Gastrocnemius medialis (tissue), 4 donors: ENCODE measurements at regions not wholly inside any gene's neighbourhood (a gene's known extent, or its start where the extent isn't known, plus 50 kb on each side); places are given as distances from the start of the nearest gene placed in this dataset.

Experiments used
- ATAC-seq, 2 donors: fragments of 150-250 bp; one replicate each; pipeline ENCODE4 v1.9.1; 2016
- DNase-seq, 2 donors: peaks; one replicate each; pipeline ENCODE4 v3.0.0-alpha.2; 2019
- H3K27ac ChIP-seq, 4 donors: fragments of 200-600 bp; sonication (generic); 1 replicate in 1 of 4; 2 replicates in 3 of 4; pipeline ENCODE4 v1.5.1; 2016 to 2018; ENCODE audit warnings: mild to moderate bottlenecking in 2 of 4, moderate library complexity in 1 of 4
- H3K27me3 ChIP-seq, 3 donors: fragments of 200-600 bp; sonication (generic) in 2 of 3; 1 replicate in 1 of 3; 2 replicates in 2 of 3; pipeline versions ENCODE4 v1.5.1 to v1.6.0; 2016 to 2019; ENCODE audit warnings: mild to moderate bottlenecking in 1 of 3, moderate library complexity in 1 of 3
- H3K36me3 ChIP-seq, 2 donors: fragments of 200-600 bp; sonication (generic) in 1 of 2; one replicate each; pipeline ENCODE4 v1.5.1; 2017 to 2018
- H3K4me1 ChIP-seq, 2 donors: fragments of 200-600 bp; sonication (generic) in 1 of 2; one replicate each; pipeline ENCODE4 v1.5.1; 2016 to 2017; ENCODE audit warnings: mild to moderate bottlenecking in 2 of 2
- H3K4me3 ChIP-seq, 4 donors: fragments of 200-600 bp; sonication (generic) in 3 of 4; 1 replicate in 1 of 4; 2 replicates in 3 of 4; pipeline ENCODE4 v1.5.1; 2016 to 2019; ENCODE audit warnings: mild to moderate bottlenecking in 2 of 4
- H3K9me3 ChIP-seq, 3 donors: fragments of 200-600 bp; sonication (generic) in 2 of 3; 1 replicate in 1 of 3; 2 replicates in 2 of 3; pipeline ENCODE4 v1.5.1; 2016 to 2019
- POLR2A ChIP-seq, 2 donors: fragments of 450-650 bp; IDR thresholded peaks; one replicate each; pipeline ENCODE4 v1.6.1; 2017; ENCODE audit warnings: antibody characterized with exemption in 2 of 2, mild to moderate bottlenecking in 2 of 2, moderate library complexity in 2 of 2
- in situ Hi-C, 4 donors: fragments of 200-750 bp; cut with MboI; loops; one replicate each; pipeline versions ENCODE4 v1.15.0 to v1.8.0; 2017; ENCODE audit warnings: low sequenced_read_pairs in 4 of 4
- intact Hi-C: fragments of 100-400 bp; cut with DNase I; formaldehyde crosslinking; loops from one replicate; pipeline ENCODE4 v1.15.1; 2023; ENCODE audit warnings: low total_unique reads
- TF ChIP-seq, protein P1 (sequence below), 5 experiments: fragments of 450-650 bp in 3 of 5; fragments of 200-600 bp in 2 of 5; sonication (generic) in 2 of 5; IDR thresholded peaks in 4 of 5; conservative IDR thresholded peaks in 1 of 5; 1 replicate in 4 of 5; 2 replicates in 1 of 5; pipeline ENCODE4 v1.5.1; 2016 to 2019; ENCODE audit warnings: antibody characterized with exemption in 5 of 5, mild to moderate bottlenecking in 3 of 5, moderate library complexity in 3 of 5

DNA sequence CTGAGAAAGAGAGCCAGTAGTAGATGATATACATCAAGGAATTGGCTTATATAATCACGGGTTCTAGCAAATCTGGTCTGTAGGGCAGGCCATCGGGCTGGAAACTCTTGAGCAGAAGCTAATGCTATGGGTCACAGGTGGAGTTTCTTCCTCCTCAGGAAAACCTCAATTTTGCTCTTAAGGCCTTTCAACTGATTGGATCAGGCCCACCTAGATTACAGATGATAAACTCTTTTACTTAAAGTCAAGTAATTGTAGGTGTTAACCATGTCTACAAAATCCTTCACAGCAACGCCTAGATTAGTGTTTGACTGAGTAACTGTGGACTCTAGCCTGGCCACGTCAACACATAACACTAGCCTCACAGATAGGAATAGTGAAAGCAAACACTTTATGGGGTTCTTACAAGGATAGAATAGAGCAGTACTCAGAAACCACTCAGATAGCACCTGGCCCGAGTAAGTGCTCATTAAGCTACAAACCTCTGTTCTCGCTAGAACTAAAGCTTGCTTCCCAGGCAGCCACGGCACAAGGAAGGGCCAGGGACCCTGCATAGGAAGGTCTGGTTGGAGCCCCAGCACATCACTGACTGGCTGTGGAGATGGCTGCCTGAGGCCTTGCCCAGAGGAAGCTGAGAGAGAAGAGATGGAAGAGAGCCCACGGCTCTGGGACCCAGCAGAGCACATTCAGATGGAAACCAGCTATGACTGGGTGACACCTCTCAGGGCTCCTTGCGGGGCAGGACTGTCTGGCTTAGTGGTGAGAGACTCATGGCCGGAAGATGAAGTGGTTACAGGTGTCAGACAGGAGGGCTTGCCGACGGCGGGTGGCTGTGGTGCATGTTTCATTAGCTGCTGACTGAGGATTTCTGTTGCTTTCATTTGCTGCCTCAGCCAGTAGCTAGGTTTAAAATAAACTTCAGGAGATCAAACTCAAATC, 202.5 kb upstream of the TLE3 start:
- intact Hi-C loops = no loop called here
- Histone ChIP-seq H3K27me3 (no peaks in the 10 kb centered on the region), H3K4me1 (no peaks in the 10 kb centered on the region), H3K4me3 (no peak overlapping the region), H3K36me3 (no peaks in the 10 kb centered on the region), H3K27ac (no peak overlapping the region), H3K9me3 (no peaks in the 10 kb centered on the region)
- in situ Hi-C loops = no loop called here
- no peak for DNase-seq
- ATAC-seq = no peak
- no peak for TF ChIP-seq POLR2A (IDR thresholded peaks at IDR 0.05)
- TF ChIP-seq, protein P1, sequence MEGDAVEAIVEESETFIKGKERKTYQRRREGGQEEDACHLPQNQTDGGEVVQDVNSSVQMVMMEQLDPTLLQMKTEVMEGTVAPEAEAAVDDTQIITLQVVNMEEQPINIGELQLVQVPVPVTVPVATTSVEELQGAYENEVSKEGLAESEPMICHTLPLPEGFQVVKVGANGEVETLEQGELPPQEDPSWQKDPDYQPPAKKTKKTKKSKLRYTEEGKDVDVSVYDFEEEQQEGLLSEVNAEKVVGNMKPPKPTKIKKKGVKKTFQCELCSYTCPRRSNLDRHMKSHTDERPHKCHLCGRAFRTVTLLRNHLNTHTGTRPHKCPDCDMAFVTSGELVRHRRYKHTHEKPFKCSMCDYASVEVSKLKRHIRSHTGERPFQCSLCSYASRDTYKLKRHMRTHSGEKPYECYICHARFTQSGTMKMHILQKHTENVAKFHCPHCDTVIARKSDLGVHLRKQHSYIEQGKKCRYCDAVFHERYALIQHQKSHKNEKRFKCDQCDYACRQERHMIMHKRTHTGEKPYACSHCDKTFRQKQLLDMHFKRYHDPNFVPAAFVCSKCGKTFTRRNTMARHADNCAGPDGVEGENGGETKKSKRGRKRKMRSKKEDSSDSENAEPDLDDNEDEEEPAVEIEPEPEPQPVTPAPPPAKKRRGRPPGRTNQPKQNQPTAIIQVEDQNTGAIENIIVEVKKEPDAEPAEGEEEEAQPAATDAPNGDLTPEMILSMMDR (IDR thresholded peaks at IDR 0.05 in 4 of 5, conservative IDR thresholded peaks at IDR 0.05 in 1 of 5) = no peak

DNA sequence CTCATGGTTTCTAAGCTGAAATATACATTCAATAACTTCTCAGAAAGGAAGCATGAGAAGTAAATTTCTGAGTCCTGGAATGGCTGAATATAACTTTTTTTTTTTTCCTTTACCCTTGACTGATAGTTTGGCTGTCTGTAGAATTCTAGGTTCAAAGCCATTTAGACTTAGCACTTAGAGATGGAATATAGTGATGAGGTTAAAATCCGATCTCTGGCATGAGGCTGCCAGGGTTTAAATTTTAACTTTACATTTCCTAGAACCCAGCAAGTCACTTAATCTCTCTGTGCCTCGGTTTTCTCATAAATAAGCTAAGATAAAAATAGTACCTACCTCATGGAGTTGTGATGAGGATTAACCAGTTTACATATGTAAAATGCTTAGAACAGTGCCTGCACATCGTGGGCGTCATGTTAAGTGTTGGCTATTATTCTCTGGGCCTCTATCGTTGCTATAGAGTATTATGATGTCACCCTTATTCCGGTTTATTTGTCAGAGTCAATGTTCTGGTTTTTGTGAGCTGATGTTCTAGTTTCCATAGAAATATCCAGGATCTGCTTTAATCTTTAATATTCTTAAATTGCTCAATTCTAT, 199.8 kb upstream of the TLE3 start:
- in situ Hi-C loops (no loop called here), intact Hi-C loops (no loop called here)
- no peaks in the 10 kb centered on the region for H3K9me3 ChIP-seq
- H3K27me3 ChIP-seq = no peaks in the 10 kb centered on the region
- H3K36me3 ChIP-seq = no peaks in the 10 kb centered on the region
- ATAC-seq = no peak
- no peaks in the 10 kb centered on the region for H3K4me1 ChIP-seq
- no peak overlapping the region for H3K27ac ChIP-seq
- no peak for DNase-seq
- no peak overlapping the region for H3K4me3 ChIP-seq
- TF ChIP-seq POLR2A (IDR thresholded peaks at IDR 0.05) = no peak
- TF ChIP-seq, protein P1 (IDR thresholded peaks at IDR 0.05 in 4 of 5, conservative IDR thresholded peaks at IDR 0.05 in 1 of 5) = no peak

DNA sequence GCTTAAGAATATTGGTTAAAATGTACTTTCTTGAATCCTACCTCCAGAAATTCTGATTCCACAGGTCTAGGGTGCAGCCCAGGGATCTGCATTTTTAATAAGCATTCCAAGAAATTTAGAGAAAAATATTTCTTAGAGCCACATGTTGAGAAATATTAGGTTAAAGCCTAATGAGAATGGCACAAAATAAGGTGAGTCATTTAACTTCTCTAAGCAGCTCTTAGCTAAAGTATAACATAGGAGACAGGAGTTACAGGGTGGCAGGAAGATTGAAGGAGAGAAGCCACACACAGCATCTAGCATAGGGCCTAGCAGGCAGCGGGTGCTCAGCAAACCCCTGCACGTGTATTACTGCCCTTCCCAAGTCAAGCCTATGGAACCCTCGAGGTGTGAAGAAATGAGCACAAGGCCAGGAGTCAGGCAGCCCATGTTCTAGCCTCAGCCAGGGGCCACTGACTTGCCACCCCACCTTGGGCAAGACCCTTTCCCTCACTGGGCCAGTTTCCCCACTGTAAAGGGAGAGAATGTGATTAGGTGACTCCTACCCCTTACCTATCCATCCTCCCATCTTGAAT, 197.1 kb upstream of the TLE3 start:
- Histone ChIP-seq H3K27ac (no peak overlapping the region), H3K4me1 (no peaks in the 10 kb centered on the region), H3K27me3 (no peaks in the 10 kb centered on the region), H3K4me3 (no peak overlapping the region), H3K36me3 (no peaks in the 10 kb centered on the region), H3K9me3 (no peaks in the 10 kb centered on the region)
- DNase-seq (no peak), ATAC-seq (no peak)
- TF ChIP-seq, protein P1 (IDR thresholded peaks at IDR 0.05 in 4 of 5, conservative IDR thresholded peaks at IDR 0.05 in 1 of 5) = no peak
- TF ChIP-seq POLR2A (IDR thresholded peaks at IDR 0.05) = no peak
- in situ Hi-C loops (no loop called here), intact Hi-C loops (no loop called here)

DNA sequence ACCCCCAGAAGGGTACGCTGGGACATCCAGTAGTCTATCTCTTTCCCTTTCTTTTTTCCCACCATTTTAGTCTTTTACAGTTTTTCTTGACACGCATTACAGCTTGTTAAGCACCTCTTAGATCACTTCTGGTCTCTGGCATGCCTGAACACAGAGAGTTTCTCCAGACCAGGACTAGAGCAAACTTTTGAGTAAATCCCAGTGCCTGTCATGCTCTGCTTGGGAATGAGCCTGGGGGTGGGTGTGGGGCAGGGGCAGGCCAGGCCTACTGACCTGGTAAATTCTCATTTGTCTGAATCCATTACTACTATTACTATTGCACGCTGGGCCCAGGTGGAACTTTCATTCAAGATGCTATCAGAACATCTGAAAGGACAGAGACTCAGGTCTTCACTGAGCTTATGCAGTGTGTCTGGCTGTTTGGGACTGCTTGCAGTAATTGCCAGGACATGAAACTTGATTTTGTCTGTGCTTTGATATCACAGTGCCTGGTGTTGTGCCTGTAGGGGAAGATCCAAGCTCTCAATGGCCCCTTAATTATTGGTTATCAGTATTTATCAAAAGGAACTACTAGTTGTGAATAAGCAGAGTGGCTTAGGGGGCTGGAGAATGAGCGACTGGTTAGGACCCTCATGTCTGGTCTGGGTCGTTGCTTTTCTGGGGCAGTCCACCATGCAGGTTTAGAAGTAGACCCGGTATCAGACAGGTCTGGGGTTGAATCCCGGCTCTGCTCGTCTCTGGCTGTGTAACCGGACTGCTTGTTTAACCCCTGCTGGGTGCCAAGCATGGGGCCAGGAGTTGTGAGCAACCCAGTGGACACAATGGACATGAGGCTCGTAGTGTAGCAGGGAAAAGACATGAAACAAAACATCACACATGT, 196.1 kb upstream of the TLE3 start:
- TF ChIP-seq POLR2A (IDR thresholded peaks at IDR 0.05) = no peak
- TF ChIP-seq, protein P1 (IDR thresholded peaks at IDR 0.05 in 4 of 5, conservative IDR thresholded peaks at IDR 0.05 in 1 of 5) = no peak
- no peak for ATAC-seq
- H3K4me1 ChIP-seq = peaks cover 0 to 6% of the 10 kb centered on the region in 2 donors
- H3K9me3 ChIP-seq = no peaks in the 10 kb centered on the region
- in situ Hi-C loops (no loop called here), intact Hi-C loops (no loop called here)
- no peak overlapping the region for H3K27ac ChIP-seq
- no peak for DNase-seq
- H3K4me3 ChIP-seq = no peak overlapping the region
- no peaks in the 10 kb centered on the region for H3K36me3 ChIP-seq
- no peaks in the 10 kb centered on the region for H3K27me3 ChIP-seq
